HEK293 (cell line): ENCODE measurements at regions not wholly inside any gene's neighbourhood (a gene's known extent, or its start where the extent isn't known, plus 50 kb on each side); places are given as distances from the start of the nearest gene placed in this dataset.

Experiments
- CTCF ChIA-PET: fragments of 350-600 bp; formaldehyde crosslinking; extraction: SDS; loops from one replicate; lab custom pipeline; 2021; ENCODE audit warnings: antibody characterized with exemption; lab: Yijun Ruan, JAX
- POLR2A ChIA-PET: fragments of 300-600 bp; formaldehyde crosslinking; extraction: SDS; loops from one replicate; lab custom pipeline; 2020; ENCODE audit warnings: antibody characterized with exemption, inconsistent platforms; lab: Yijun Ruan, JAX
- H3K27ac ChIP-seq: fragments of 200-500 bp; sonication (Bioruptor generic); 2 replicates; pipeline ENCODE4 v1.5.1; 2014; ENCODE audit warnings: low read depth, low read length, control low read depth, inconsistent platforms; ENCODE audit errors: extremely low read depth
- H3K36me3 ChIP-seq, 2 experiments: fragments of 200-500 bp in 1 of 2; sonication (Bioruptor generic) in 1 of 2; 1 replicate in 1 of 2; 2 replicates in 1 of 2; pipeline ENCODE4 v1.5.1; 2014 to 2017; ENCODE audit warnings: inconsistent platforms in 2 of 2, low read length in 2 of 2; ENCODE audit not compliant: control insufficient read depth in 2 of 2, insufficient read depth in 1 of 2
- H3K4me1 ChIP-seq: fragments of 200-500 bp; sonication (Bioruptor generic); 2 replicates; pipeline ENCODE4 v1.5.1; 2014; ENCODE audit warnings: mild to moderate bottlenecking, low read length, inconsistent platforms; ENCODE audit not compliant: control insufficient read depth, insufficient read depth
- H3K4me3 ChIP-seq: 2 replicates; pipeline ENCODE4 v1.5.1; 2011; ENCODE audit warnings: low read depth, mild to moderate bottlenecking, control low read depth, low read length, moderate library complexity
- H3K9me3 ChIP-seq: fragments of 200-500 bp; sonication (Bioruptor generic); 2 replicates; pipeline ENCODE4 v1.5.1; 2014; ENCODE audit warnings: low read depth, low read length, inconsistent platforms; ENCODE audit not compliant: control insufficient read depth, insufficient read depth
- GLI4 ChIP-seq: fragments of 450-650 bp; formaldehyde crosslinking; IDR thresholded peaks from 2 replicates; pipeline ENCODE4 v1.5.1; 2016; ENCODE audit warnings: missing biosample characterization, missing genetic modification characterization
- HOXC10 ChIP-seq: sonication (generic); formaldehyde crosslinking; IDR thresholded peaks from 2 replicates; pipeline ENCODE4 v1.8.1; 2023; ENCODE audit warnings: mild to moderate bottlenecking, missing genetic modification reagents
- MYNN ChIP-seq: fragments of 450-650 bp; formaldehyde crosslinking; IDR thresholded peaks from 2 replicates; pipeline ENCODE4 v1.5.1; 2016; ENCODE audit warnings: missing biosample characterization, missing genetic modification characterization, borderline replicate concordance
- OVOL3 ChIP-seq: fragments of 450-650 bp; formaldehyde crosslinking; IDR thresholded peaks from 2 replicates; pipeline ENCODE4 v1.5.1; 2016; ENCODE audit warnings: missing biosample characterization, missing genetic modification characterization
- SP2 ChIP-seq: fragments of 450-650 bp; formaldehyde crosslinking; IDR thresholded peaks from 2 replicates; pipeline ENCODE4 v1.5.1; 2016; ENCODE audit warnings: missing biosample characterization, missing genetic modification characterization
- ZBTB17 ChIP-seq: fragments of 450-650 bp; formaldehyde crosslinking; IDR thresholded peaks from 2 replicates; pipeline ENCODE4 v1.5.1; 2016; ENCODE audit warnings: missing biosample characterization, missing genetic modification characterization
- ZBTB7A ChIP-seq: fragments of 450-650 bp; formaldehyde crosslinking; IDR thresholded peaks from 2 replicates; pipeline ENCODE4 v1.5.1; 2016; ENCODE audit warnings: low read depth, missing biosample characterization, missing genetic modification characterization
- ZNF133 ChIP-seq: fragments of 450-650 bp; formaldehyde crosslinking; IDR thresholded peaks from 2 replicates; pipeline ENCODE4 v1.5.1; 2016; ENCODE audit warnings: missing biosample characterization, missing genetic modification characterization
- ZNF138 ChIP-seq: fragments of 450-650 bp; formaldehyde crosslinking; IDR thresholded peaks from 2 replicates; pipeline ENCODE4 v1.5.1; 2016; ENCODE audit warnings: missing biosample characterization, missing genetic modification characterization, borderline replicate concordance
- ZNF214 ChIP-seq: fragments of 450-650 bp; formaldehyde crosslinking; IDR thresholded peaks from 2 replicates; pipeline ENCODE4 v1.5.1; 2017; ENCODE audit warnings: missing biosample characterization, mild to moderate bottlenecking, missing genetic modification characterization, borderline replicate concordance
- ZNF221 ChIP-seq: fragments of 450-650 bp; formaldehyde crosslinking; IDR thresholded peaks from 2 replicates; pipeline ENCODE4 v1.5.1; 2017; ENCODE audit warnings: missing biosample characterization, missing genetic modification characterization, borderline replicate concordance
- ZNF23 ChIP-seq: fragments of 450-650 bp; formaldehyde crosslinking; IDR thresholded peaks from 2 replicates; pipeline ENCODE4 v1.5.1; 2016; ENCODE audit warnings: missing biosample characterization, missing genetic modification characterization, borderline replicate concordance
- ZNF350 ChIP-seq: fragments of 450-650 bp; formaldehyde crosslinking; IDR thresholded peaks from 2 replicates; pipeline ENCODE4 v1.5.0; 2017; ENCODE audit warnings: missing biosample characterization, mild to moderate bottlenecking, missing genetic modification characterization
- ZNF426 ChIP-seq: fragments of 450-650 bp; formaldehyde crosslinking; IDR thresholded peaks from 2 replicates; pipeline ENCODE4 v1.5.1; 2017; ENCODE audit warnings: missing biosample characterization, missing genetic modification characterization, mild to moderate bottlenecking, inconsistent platforms, moderate library complexity
- ZNF433 ChIP-seq: fragments of 450-650 bp; formaldehyde crosslinking; IDR thresholded peaks from 2 replicates; pipeline ENCODE4 v1.5.1; 2016; ENCODE audit warnings: missing biosample characterization, missing genetic modification characterization, low read depth
- ZNF521 ChIP-seq: fragments of 450-650 bp; formaldehyde crosslinking; IDR thresholded peaks from 2 replicates; pipeline ENCODE4 v1.5.1; 2017; ENCODE audit warnings: missing biosample characterization, mild to moderate bottlenecking, missing genetic modification characterization
- ZNF629 ChIP-seq: fragments of 450-650 bp; formaldehyde crosslinking; IDR thresholded peaks from 2 replicates; pipeline ENCODE4 v1.5.1; 2017; ENCODE audit warnings: missing biosample characterization, missing genetic modification characterization
- ZNF777 ChIP-seq: fragments of 450-650 bp; formaldehyde crosslinking; IDR thresholded peaks from 2 replicates; pipeline ENCODE4 v1.5.1; 2017; ENCODE audit warnings: missing biosample characterization, missing genetic modification characterization, borderline replicate concordance
- ZSCAN23 ChIP-seq: fragments of 450-650 bp; formaldehyde crosslinking; IDR thresholded peaks from 2 replicates; pipeline ENCODE4 v1.5.1; 2016; ENCODE audit warnings: missing biosample characterization, missing genetic modification characterization
- ZSCAN30 ChIP-seq: fragments of 450-650 bp; IDR thresholded peaks from 2 replicates; pipeline ENCODE4 v1.5.1; 2018; ENCODE audit warnings: missing biosample characterization, mild to moderate bottlenecking, missing genetic modification characterization, moderate library complexity
- TF ChIP-seq, protein P1 (sequence below): fragments of 450-650 bp; formaldehyde crosslinking; IDR thresholded peaks from 2 replicates; pipeline ENCODE4 v1.5.1; 2017; ENCODE audit warnings: missing biosample characterization, missing genetic modification characterization
- TF ChIP-seq, protein P2 (sequence below): fragments of 450-650 bp; formaldehyde crosslinking; IDR thresholded peaks from 2 replicates; pipeline ENCODE4 v1.5.1; 2016; ENCODE audit warnings: missing biosample characterization, missing genetic modification characterization
- TF ChIP-seq, protein P3 (sequence below): fragments of 450-650 bp; formaldehyde crosslinking; IDR thresholded peaks from 2 replicates; pipeline ENCODE4 v1.5.1; 2016; ENCODE audit warnings: missing biosample characterization, missing genetic modification characterization
- TF ChIP-seq, protein P4 (sequence below): fragments of 450-650 bp; formaldehyde crosslinking; conservative IDR thresholded peaks from 2 replicates; pipeline ENCODE4 v1.5.1; 2016; ENCODE audit warnings: low read depth, missing biosample characterization, missing genetic modification characterization
- TF ChIP-seq, protein P5 (sequence below): IDR thresholded peaks from 2 replicates; pipeline ENCODE4 v1.6.1; 2011; ENCODE audit warnings: mild to moderate bottlenecking, low read depth, low read length, borderline replicate concordance

- Histone ChIP-seq H3K9me3 (no peaks in the 10 kb centered on the region), H3K4me1 (no peaks in the 10 kb centered on the region), H3K27ac (no peak overlapping the region), H3K36me3 (no peaks in the 10 kb centered on the region), H3K4me3 (no peak overlapping the region)
- POLR2A ChIA-PET, result no interaction called here
- CTCF ChIA-PET, result no interaction called here
- TF ChIP-seq HOXC10 (CRISPR knock-in tag), result no peak
- TF ChIP-seq ZNF777 (tag by site-specific recombination), result no peak
- TF ChIP-seq ZNF133 (tag by site-specific recombination), result no peak
- no peak for TF ChIP-seq ZBTB17 (tag by site-specific recombination)
- no peak for TF ChIP-seq SP2
- no peak for TF ChIP-seq ZNF433 (tag by site-specific recombination)
- no peak for TF ChIP-seq ZNF23 (tag by site-specific recombination)
- TF ChIP-seq ZNF221 (tag by site-specific recombination), result no peak
- no peak for TF ChIP-seq ZNF521 (tag by site-specific recombination)
- no peak for TF ChIP-seq ZNF629 (tag by site-specific recombination)
- TF ChIP-seq ZBTB7A (tag by site-specific recombination), result no peak
- no peak for TF ChIP-seq ZSCAN23
- no peak for TF ChIP-seq ZNF138 (tag by site-specific recombination)
- TF ChIP-seq, protein P1, sequence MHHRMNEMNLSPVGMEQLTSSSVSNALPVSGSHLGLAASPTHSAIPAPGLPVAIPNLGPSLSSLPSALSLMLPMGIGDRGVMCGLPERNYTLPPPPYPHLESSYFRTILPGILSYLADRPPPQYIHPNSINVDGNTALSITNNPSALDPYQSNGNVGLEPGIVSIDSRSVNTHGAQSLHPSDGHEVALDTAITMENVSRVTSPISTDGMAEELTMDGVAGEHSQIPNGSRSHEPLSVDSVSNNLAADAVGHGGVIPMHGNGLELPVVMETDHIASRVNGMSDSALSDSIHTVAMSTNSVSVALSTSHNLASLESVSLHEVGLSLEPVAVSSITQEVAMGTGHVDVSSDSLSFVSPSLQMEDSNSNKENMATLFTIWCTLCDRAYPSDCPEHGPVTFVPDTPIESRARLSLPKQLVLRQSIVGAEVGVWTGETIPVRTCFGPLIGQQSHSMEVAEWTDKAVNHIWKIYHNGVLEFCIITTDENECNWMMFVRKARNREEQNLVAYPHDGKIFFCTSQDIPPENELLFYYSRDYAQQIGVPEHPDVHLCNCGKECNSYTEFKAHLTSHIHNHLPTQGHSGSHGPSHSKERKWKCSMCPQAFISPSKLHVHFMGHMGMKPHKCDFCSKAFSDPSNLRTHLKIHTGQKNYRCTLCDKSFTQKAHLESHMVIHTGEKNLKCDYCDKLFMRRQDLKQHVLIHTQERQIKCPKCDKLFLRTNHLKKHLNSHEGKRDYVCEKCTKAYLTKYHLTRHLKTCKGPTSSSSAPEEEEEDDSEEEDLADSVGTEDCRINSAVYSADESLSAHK (tag by site-specific recombination), result no peak
- no peak for TF ChIP-seq ZNF350 (tag by site-specific recombination)
Measured at GRCh38 chr3:105956306-105956705, 87.5 kb upstream of the CBLB start.

DNA sequence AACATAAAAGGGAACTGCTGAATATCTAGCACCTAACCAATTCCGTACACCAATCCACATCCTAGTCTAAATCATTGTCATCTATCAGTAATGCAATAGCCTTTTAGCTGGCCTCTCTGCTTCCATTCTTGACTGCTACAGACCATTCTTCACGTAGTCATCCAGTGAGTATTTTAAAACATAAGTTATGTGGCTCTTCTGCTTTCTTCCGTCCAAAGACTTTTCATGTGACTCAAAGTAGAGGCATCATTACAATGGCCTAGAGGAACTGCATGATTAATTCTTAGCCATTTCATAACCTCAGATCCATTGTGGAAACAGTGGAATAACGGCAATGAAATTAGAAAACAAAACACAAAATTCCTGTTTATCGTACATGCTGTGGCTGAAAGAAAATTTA, 88.9 kb upstream of the CBLB start:
- CTCF ChIA-PET, result no interaction called here
- H3K4me3 ChIP-seq, result no peak overlapping the region
- no peaks in the 10 kb centered on the region for H3K4me1 ChIP-seq
- no peaks in the 10 kb centered on the region for H3K36me3 ChIP-seq
- no peaks in the 10 kb centered on the region for H3K9me3 ChIP-seq
- no peak overlapping the region for H3K27ac ChIP-seq
- POLR2A ChIA-PET, result no interaction called here
- TF ChIP-seq MYNN (tag by site-specific recombination) (no peak), OVOL3 (tag by site-specific recombination) (no peak), ZNF426 (no peak), ZNF214 (tag by site-specific recombination) (no peak), SP2 (no peak), ZSCAN30 (no peak), GLI4 (tag by site-specific recombination) (no peak)
- TF ChIP-seq, protein P2, sequence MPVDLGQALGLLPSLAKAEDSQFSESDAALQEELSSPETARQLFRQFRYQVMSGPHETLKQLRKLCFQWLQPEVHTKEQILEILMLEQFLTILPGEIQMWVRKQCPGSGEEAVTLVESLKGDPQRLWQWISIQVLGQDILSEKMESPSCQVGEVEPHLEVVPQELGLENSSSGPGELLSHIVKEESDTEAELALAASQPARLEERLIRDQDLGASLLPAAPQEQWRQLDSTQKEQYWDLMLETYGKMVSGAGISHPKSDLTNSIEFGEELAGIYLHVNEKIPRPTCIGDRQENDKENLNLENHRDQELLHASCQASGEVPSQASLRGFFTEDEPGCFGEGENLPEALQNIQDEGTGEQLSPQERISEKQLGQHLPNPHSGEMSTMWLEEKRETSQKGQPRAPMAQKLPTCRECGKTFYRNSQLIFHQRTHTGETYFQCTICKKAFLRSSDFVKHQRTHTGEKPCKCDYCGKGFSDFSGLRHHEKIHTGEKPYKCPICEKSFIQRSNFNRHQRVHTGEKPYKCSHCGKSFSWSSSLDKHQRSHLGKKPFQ (tag by site-specific recombination), result no peak
- TF ChIP-seq, protein P3, sequence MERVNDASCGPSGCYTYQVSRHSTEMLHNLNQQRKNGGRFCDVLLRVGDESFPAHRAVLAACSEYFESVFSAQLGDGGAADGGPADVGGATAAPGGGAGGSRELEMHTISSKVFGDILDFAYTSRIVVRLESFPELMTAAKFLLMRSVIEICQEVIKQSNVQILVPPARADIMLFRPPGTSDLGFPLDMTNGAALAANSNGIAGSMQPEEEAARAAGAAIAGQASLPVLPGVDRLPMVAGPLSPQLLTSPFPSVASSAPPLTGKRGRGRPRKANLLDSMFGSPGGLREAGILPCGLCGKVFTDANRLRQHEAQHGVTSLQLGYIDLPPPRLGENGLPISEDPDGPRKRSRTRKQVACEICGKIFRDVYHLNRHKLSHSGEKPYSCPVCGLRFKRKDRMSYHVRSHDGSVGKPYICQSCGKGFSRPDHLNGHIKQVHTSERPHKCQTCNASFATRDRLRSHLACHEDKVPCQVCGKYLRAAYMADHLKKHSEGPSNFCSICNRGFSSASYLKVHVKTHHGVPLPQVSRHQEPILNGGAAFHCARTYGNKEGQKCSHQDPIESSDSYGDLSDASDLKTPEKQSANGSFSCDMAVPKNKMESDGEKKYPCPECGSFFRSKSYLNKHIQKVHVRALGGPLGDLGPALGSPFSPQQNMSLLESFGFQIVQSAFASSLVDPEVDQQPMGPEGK (tag by site-specific recombination), result no peak
- TF ChIP-seq, protein P4, sequence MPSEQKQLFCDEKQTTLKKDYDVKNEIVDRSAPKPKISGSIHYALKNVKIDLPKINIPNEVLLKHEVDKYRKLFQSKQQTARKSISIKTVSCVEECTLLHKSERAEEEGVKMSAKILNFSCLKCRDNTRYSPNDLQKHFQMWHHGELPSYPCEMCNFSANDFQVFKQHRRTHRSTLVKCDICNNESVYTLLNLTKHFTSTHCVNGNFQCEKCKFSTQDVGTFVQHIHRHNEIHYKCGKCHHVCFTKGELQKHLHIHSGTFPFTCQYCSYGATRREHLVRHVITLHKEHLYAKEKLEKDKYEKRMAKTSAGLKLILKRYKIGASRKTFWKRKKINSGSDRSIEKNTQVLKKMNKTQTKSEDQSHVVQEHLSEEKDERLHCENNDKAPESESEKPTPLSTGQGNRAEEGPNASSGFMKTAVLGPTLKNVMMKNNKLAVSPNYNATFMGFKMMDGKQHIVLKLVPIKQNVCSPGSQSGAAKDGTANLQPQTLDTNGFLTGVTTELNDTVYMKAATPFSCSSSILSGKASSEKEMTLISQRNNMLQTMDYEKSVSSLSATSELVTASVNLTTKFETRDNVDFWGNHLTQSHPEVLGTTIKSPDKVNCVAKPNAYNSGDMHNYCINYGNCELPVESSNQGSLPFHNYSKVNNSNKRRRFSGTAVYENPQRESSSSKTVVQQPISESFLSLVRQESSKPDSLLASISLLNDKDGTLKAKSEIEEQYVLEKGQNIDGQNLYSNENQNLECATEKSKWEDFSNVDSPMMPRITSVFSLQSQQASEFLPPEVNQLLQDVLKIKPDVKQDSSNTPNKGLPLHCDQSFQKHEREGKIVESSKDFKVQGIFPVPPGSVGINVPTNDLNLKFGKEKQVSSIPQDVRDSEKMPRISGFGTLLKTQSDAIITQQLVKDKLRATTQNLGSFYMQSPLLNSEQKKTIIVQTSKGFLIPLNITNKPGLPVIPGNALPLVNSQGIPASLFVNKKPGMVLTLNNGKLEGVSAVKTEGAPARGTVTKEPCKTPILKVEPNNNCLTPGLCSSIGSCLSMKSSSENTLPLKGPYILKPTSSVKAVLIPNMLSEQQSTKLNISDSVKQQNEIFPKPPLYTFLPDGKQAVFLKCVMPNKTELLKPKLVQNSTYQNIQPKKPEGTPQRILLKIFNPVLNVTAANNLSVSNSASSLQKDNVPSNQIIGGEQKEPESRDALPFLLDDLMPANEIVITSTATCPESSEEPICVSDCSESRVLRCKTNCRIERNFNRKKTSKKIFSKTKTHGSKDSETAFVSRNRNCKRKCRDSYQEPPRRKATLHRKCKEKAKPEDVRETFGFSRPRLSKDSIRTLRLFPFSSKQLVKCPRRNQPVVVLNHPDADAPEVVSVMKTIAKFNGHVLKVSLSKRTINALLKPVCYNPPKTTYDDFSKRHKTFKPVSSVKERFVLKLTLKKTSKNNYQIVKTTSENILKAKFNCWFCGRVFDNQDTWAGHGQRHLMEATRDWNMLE (tag by site-specific recombination), result no peak
- TF ChIP-seq, protein P5, sequence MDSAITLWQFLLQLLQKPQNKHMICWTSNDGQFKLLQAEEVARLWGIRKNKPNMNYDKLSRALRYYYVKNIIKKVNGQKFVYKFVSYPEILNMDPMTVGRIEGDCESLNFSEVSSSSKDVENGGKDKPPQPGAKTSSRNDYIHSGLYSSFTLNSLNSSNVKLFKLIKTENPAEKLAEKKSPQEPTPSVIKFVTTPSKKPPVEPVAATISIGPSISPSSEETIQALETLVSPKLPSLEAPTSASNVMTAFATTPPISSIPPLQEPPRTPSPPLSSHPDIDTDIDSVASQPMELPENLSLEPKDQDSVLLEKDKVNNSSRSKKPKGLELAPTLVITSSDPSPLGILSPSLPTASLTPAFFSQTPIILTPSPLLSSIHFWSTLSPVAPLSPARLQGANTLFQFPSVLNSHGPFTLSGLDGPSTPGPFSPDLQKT, result no peak
